Mesenchymal stem cell (in vitro differentiated cells and primary cell): ENCODE measurements at regions not wholly inside any gene's neighbourhood (a gene's known extent, or its start where the extent isn't known, plus 50 kb on each side); places are given as distances from the start of the nearest gene placed in this dataset.

Experiments used
- DNase-seq: peaks from one replicate; pipeline ENCODE4 v3.0.0-alpha.2; 2013
- H2AFZ ChIP-seq: one replicate; pipeline ENCODE4 v1.6.1; 2013; ENCODE audit warnings: low read depth, mild to moderate bottlenecking, control low read depth, inconsistent platforms, low read length, moderate library complexity
- H2AK5ac ChIP-seq: 2 replicates; pipeline ENCODE4 v1.6.1; 2013; ENCODE audit warnings: low read length, moderate library complexity, mild to moderate bottlenecking, inconsistent platforms; ENCODE audit not compliant: severe bottlenecking
- H2BK120ac ChIP-seq: one replicate; pipeline ENCODE4 v1.6.1; 2013; ENCODE audit warnings: low read depth, mild to moderate bottlenecking, inconsistent platforms, low read length, moderate library complexity
- H2BK12ac ChIP-seq, 2 experiments: one replicate each; pipeline ENCODE4 v1.6.1; 2013; ENCODE audit warnings: inconsistent platforms in 2 of 2, low read length in 2 of 2, mild to moderate bottlenecking in 2 of 2, moderate library complexity in 2 of 2, control low read depth in 1 of 2
- H2BK15ac ChIP-seq: one replicate; pipeline ENCODE4 v1.6.1; 2013; ENCODE audit warnings: mild to moderate bottlenecking, low read depth, inconsistent platforms; ENCODE audit not compliant: poor library complexity, severe bottlenecking
- H2BK5ac ChIP-seq: 2 replicates; pipeline ENCODE4 v1.6.1; 2013; ENCODE audit warnings: low read depth, mild to moderate bottlenecking, low read length, control low read depth, inconsistent platforms; ENCODE audit not compliant: poor library complexity, severe bottlenecking
- H3K14ac ChIP-seq, 2 experiments: one replicate each; pipeline ENCODE4 v1.6.1; 2013; ENCODE audit warnings: inconsistent platforms in 2 of 2, low read length in 2 of 2, control low read depth in 1 of 2, mild to moderate bottlenecking in 1 of 2, moderate library complexity in 1 of 2
- H3K18ac ChIP-seq, 2 experiments: one replicate each; pipeline ENCODE4 v1.6.1; 2013; ENCODE audit warnings: inconsistent platforms in 2 of 2, low read length in 2 of 2, control low read depth in 1 of 2, low read depth in 1 of 2, mild to moderate bottlenecking in 1 of 2
- H3K23ac ChIP-seq, 2 experiments: one replicate each; pipeline ENCODE4 v1.6.1; 2013; ENCODE audit warnings: inconsistent platforms in 2 of 2, low read length in 2 of 2, mild to moderate bottlenecking in 2 of 2, moderate library complexity in 2 of 2, control low read depth in 1 of 2
- H3K27ac ChIP-seq: 2 replicates; pipeline ENCODE4 v1.5.1; 2013; ENCODE audit warnings: mild to moderate bottlenecking, moderate library complexity, low read length, control low read depth, inconsistent platforms; ENCODE audit not compliant: poor library complexity, severe bottlenecking
- H3K27me3 ChIP-seq, 2 experiments: 2 replicates each; pipeline versions ENCODE4 v1.6.1 to v1.7.0; 2013; ENCODE audit warnings: low read length in 2 of 2, mild to moderate bottlenecking in 2 of 2, moderate library complexity in 2 of 2, control low read depth in 1 of 2, inconsistent platforms in 1 of 2; ENCODE audit not compliant: control insufficient read depth in 1 of 2, insufficient read depth in 1 of 2
- H3K36me3 ChIP-seq, 2 experiments: 2 replicates each; pipeline versions ENCODE4 v1.6.1 to v1.7.0; 2013; ENCODE audit warnings: low read length in 2 of 2, control low read depth in 1 of 2, inconsistent platforms in 1 of 2, low read depth in 1 of 2, mild to moderate bottlenecking in 1 of 2; ENCODE audit not compliant: insufficient read depth in 2 of 2, control insufficient read depth in 1 of 2
- H3K4ac ChIP-seq, 2 experiments: one replicate each; pipeline ENCODE4 v1.6.1; 2013; ENCODE audit warnings: inconsistent platforms in 2 of 2, low read length in 2 of 2, mild to moderate bottlenecking in 2 of 2, moderate library complexity in 2 of 2, control low read depth in 1 of 2, low read depth in 1 of 2
- H3K4me1 ChIP-seq: 2 replicates; pipeline ENCODE4 v1.6.1; 2013; ENCODE audit warnings: low read depth, low read length, control low read depth; ENCODE audit not compliant: control insufficient read depth, insufficient read depth
- H3K4me2 ChIP-seq: 2 replicates; pipeline ENCODE4 v1.6.1; 2013; ENCODE audit warnings: low read length, mild to moderate bottlenecking, inconsistent platforms; ENCODE audit not compliant: poor library complexity, severe bottlenecking
- H3K4me3 ChIP-seq, 2 experiments: 2 replicates each; pipeline versions ENCODE4 v1.5.1 to v1.7.0; 2013; ENCODE audit warnings: low read length in 2 of 2, mild to moderate bottlenecking in 2 of 2, control low read depth in 1 of 2, low read depth in 1 of 2; ENCODE audit not compliant: insufficient read depth in 1 of 2
- H3K79me1 ChIP-seq: replicated peaks from 2 replicates; pipeline ENCODE4 v1.6.1; 2013; ENCODE audit warnings: mild to moderate bottlenecking, control low read depth, low read length, inconsistent platforms; ENCODE audit not compliant: poor library complexity, severe bottlenecking
- H3K9ac ChIP-seq: 2 replicates; pipeline ENCODE4 v1.7.0; 2013; ENCODE audit warnings: mild to moderate bottlenecking, low read length, moderate library complexity
- H3K9me3 ChIP-seq: 2 replicates; pipeline ENCODE4 v1.7.0; 2013; ENCODE audit warnings: mild to moderate bottlenecking, low read length; ENCODE audit not compliant: control insufficient read depth
- H4K8ac ChIP-seq: one replicate; pipeline ENCODE4 v1.6.1; 2013; ENCODE audit warnings: inconsistent platforms, mild to moderate bottlenecking, low read length, moderate library complexity
- H4K91ac ChIP-seq: one replicate; pipeline ENCODE4 v1.6.1; 2013; ENCODE audit warnings: mild to moderate bottlenecking, low read length, inconsistent platforms
- WGBS: methylation state at CpG from one replicate; pipeline ENCODE4 v1.1.7; 2013; ENCODE audit warnings: mixed read lengths; 5-methylcytosine and 5-hydroxymethylcytosine counted together

- Histone ChIP-seq H3K4me3 (peak overlapping the region in 1 of 2 experiments; percentile 32), H3K4me2 (no peak overlapping the region), H3K4ac (no peak overlapping the region), H2AK5ac (no peak overlapping the region), H3K9me3 (no peaks in the 10 kb centered on the region), H3K27ac (no peak overlapping the region), H4K8ac (no peak overlapping the region), H2BK5ac (no peak overlapping the region), H2BK12ac (peak overlapping the region in 1 of 2 experiments; percentile 65), H3K23ac (no peak overlapping the region), H3K9ac (no peak overlapping the region), H2BK15ac (no peak overlapping the region), H3K79me1 (no peaks in the 10 kb centered on the region), H3K18ac (no peak overlapping the region), H2BK120ac (no peak overlapping the region), H3K36me3 (no peaks in the 10 kb centered on the region), H3K14ac (no peak overlapping the region), H2AFZ (no peak overlapping the region), H4K91ac (no peak overlapping the region), H3K4me1 (peaks cover 10% of the 10 kb centered on the region), H3K27me3 (peaks cover 5 to 15% of the 10 kb centered on the region in 2 experiments)
- WGBS: 84% methylated on average over 5 of the region's 7 CpGs
- no peak for DNase-seq
These were observed 138.8 kb downstream of the DAD1 start for GRCh38 chr14:22450266-22450665.

GRCh38 chr14:22449600-22449905 lies 139.5 kb downstream of the DAD1 start:
- Histone ChIP-seq H2BK120ac (no peak overlapping the region), H2BK5ac (no peak overlapping the region), H3K9me3 (no peaks in the 10 kb centered on the region), H4K8ac (peak overlapping the region; percentile 52), H4K91ac (peak overlapping the region; percentile 64), H2AFZ (no peak overlapping the region), H3K14ac (no peak overlapping the region), H3K9ac (peak overlapping the region; percentile 1), H3K4me2 (no peak overlapping the region), H3K4me3 (peak overlapping the region in 1 of 2 experiments; percentile 32), H3K36me3 (no peaks in the 10 kb centered on the region), H2BK15ac (peak overlapping the region; percentile 56), H3K27me3 (peaks cover 5 to 9% of the 10 kb centered on the region in 2 experiments), H3K18ac (peak overlapping the region; percentile 25 to 69), H2AK5ac (peak overlapping the region; percentile 5), H3K4ac (peak overlapping the region in 1 of 2 experiments; percentile 46), H2BK12ac (peak overlapping the region; percentile 52 to 84), H3K27ac (no peak overlapping the region), H3K4me1 (peaks cover 10% of the 10 kb centered on the region), H3K79me1 (no peaks in the 10 kb centered on the region), H3K23ac (no peak overlapping the region)
- WGBS: 94% methylated on average over 2 of the region's 2 CpGs
- DNase-seq: no peak

GRCh38 chr14:22448905-22449599 lies 140.0 kb downstream of the DAD1 start:
- 90% methylated on average over 3 of the region's 4 CpGs for WGBS
- no peak overlapping the region for H3K4me3 ChIP-seq

GRCh38 chr14:22448035-22448904 lies 140.8 kb downstream of the DAD1 start:
- H3K27ac ChIP-seq: peak overlapping the region; percentile 6
- peaks cover 0 to 5% of the 10 kb centered on the region in 2 experiments for H3K27me3 ChIP-seq
- peak overlapping the region; percentile 25 to 80 for H2BK12ac ChIP-seq
- peak overlapping the region in 1 of 2 experiments; percentile 24 for H3K4ac ChIP-seq
- H3K14ac ChIP-seq: no peak overlapping the region
- H4K91ac ChIP-seq: peak overlapping the region; percentile 52
- H3K4me1 ChIP-seq: peaks cover 10% of the 10 kb centered on the region
- no peak overlapping the region for H2AFZ ChIP-seq
- WGBS: 98% methylated on average over 7 of the region's 10 CpGs
- peak overlapping the region; percentile 6 to 74 for H3K18ac ChIP-seq
- peak overlapping the region; percentile 35 for H2BK15ac ChIP-seq
- peak overlapping the region; percentile 53 for H3K9ac ChIP-seq
- H2BK120ac ChIP-seq: no peak overlapping the region
- no peak overlapping the region for H2AK5ac ChIP-seq
- DNase-seq: no peak
- H3K79me1 ChIP-seq: no peaks in the 10 kb centered on the region
- H3K9me3 ChIP-seq: no peaks in the 10 kb centered on the region
- no peak overlapping the region for H3K4me2 ChIP-seq
- H3K23ac ChIP-seq: no peak overlapping the region
- no peak overlapping the region for H4K8ac ChIP-seq
- no peak overlapping the region for H3K4me3 ChIP-seq
- no peaks in the 10 kb centered on the region for H3K36me3 ChIP-seq
- no peak overlapping the region for H2BK5ac ChIP-seq

More at GRCh38 chr14:22448905-22449599, 140.0 kb downstream of the DAD1 start:
- no peak overlapping the region for H2AFZ ChIP-seq
- H3K23ac ChIP-seq: no peak overlapping the region
- no peak overlapping the region for H3K14ac ChIP-seq
- H3K27ac ChIP-seq: peak overlapping the region; percentile 6
- no peak overlapping the region for H2BK120ac ChIP-seq
- no peaks in the 10 kb centered on the region for H3K36me3 ChIP-seq
- H3K27me3 ChIP-seq: peaks cover 5% of the 10 kb centered on the region in 2 experiments
- no peaks in the 10 kb centered on the region for H3K79me1 ChIP-seq
- DNase-seq: peak; percentile 50
- peak overlapping the region; percentile 80 to 84 for H2BK12ac ChIP-seq
- no peak overlapping the region for H2AK5ac ChIP-seq
- no peak overlapping the region for H3K4me2 ChIP-seq
- H3K9me3 ChIP-seq: no peaks in the 10 kb centered on the region
- peak overlapping the region; percentile 52 for H4K8ac ChIP-seq
- no peak overlapping the region for H4K91ac ChIP-seq
- peak overlapping the region; percentile 69 to 74 for H3K18ac ChIP-seq
- H3K4ac ChIP-seq: peak overlapping the region; percentile 24 to 46
- peaks cover 10% of the 10 kb centered on the region for H3K4me1 ChIP-seq
- H3K9ac ChIP-seq: peak overlapping the region; percentile 53
- H2BK15ac ChIP-seq: no peak overlapping the region
- no peak overlapping the region for H2BK5ac ChIP-seq
